ENCODE measurements at regions not wholly inside any gene's neighbourhood (a gene's known extent, or its start where the extent isn't known, plus 50 kb on each side); places are given as distances from the start of the nearest gene placed in this dataset.

DNA sequence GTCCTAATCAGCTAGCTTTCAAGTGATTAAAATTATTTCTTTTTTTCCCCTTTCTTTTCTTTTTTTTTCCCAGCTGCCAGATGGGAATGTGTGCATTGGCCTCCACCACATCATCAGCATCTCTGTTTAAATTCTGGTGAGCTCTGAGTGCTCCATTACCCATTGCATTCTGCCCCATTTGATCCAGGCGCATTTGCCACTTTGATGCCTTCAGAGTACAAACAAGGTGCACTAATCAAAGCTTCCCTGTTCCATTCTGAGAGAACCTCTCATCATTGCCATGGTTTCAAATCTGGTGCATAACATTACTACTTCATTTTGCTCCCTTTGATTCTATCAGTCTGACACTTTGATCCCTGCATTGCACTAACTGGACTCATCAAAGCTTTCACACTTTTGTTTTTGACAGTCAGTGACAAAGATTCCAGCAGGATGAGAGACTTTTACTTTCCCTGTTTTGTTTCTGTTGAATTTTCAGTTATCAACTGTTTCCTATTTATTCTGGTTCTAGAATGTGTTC lies 238.8 kb upstream of the PCDH10 start:
- no peak for DNase-seq

DNA sequence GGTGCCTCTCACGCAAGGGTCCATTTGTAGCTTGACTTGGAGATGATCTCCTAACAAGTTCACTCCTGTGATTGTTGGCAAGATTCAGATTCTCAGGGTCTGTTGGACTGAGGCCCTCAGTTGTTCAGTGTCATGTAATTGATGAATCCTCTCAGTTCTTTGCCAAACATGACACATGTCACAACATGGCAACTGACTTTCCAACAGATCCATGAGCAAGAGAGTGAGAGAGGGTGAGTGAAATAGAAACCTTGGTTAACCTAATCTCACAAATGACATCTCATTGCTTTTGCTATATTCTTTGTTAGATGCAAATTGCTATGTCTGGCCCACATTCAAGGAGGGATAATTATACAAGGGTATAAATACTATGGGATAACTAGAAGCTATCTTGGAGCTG lies 231.0 kb upstream of the PCDH10 start:
- no peak for DNase-seq

DNA sequence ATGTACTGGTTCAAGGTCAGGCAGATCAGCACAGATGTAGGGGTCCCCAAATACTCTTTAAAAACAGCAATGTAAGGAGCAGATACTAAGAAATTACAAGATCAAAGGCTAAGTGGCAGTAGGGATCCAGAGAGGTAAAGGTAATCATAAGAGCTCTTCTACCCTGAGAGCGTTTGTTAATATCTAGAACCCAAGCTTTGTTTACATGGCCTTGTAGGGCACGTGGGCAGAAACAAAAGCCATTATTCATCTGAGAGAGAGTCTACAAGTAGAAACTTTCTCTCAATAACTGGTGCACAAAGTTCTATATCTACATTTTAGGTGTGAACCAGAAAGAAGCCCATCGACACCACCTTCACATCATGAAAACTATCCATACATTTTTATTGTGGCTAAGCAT lies 225.6 kb upstream of the PCDH10 start:
- DNase-seq: no peak

DNA sequence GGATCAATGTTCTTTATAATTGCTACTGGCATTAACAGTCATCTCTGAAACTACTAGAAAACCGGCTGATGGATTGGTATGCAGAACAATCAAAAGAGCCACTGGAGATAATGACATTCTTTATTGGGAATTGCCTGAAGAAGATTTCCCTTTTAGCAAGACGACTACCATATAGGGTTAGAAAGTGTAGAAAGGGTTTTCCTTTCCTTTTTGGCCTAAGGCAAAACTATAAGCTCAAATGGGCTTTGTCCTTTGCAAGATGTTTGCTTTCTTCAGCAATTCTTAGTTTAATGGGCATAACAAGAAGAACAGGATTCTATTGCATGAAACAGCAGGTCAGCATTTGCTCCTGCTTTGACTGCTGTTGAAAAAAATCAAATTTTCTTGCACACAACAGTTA lies 214.2 kb upstream of the PCDH10 start:
- DNase-seq: no peak

GRCh38 chr4:132955146-132955545 lies 193.9 kb upstream of the PCDH10 start:
- no peak for DNase-seq

DNA sequence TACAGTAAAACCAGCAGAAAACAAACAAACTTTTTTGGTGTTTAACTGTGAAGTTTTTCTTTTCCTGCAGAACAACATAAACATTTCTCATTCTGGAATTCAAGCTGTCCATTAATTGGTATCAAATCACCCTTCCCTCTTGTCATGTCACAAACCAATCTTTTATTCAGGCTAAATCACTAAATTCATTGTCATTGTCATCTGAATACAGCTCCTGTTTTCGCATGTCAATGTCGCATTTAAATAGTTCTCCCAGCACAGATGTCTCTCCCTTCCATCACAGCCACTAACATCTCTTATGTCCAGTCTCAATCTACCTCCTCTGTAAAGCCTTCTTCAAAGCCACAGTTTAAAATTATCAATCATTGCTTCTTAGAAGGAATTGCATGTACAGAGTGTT lies 192.1 kb upstream of the PCDH10 start:
- no peak for DNase-seq

GRCh38 chr4:132958457-132959263 lies 190.4 kb upstream of the PCDH10 start:
- DNase-seq: no peak

GRCh38 chr4:132981611-132982010 lies 167.5 kb upstream of the PCDH10 start:
- no peak for DNase-seq

DNA sequence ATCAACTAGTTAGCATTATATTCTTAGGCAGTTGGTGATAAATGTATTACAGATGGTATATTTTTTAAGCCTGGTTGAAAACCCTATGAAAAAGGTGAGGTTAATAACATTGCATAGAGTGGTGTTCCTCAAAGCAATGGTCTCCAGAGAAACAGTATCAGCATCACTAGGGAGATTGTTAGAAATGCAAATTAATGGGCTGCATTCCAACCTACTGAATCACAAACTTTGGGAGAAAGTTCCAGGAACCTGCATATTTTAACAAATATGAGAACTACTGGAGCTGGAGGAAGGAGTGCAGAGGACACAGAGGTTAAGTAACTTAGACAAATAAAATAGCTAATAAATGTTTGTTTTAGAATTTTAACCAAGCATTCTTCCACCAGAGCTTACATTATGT lies 166.9 kb upstream of the PCDH10 start:
- DNase-seq: no peak

DNA sequence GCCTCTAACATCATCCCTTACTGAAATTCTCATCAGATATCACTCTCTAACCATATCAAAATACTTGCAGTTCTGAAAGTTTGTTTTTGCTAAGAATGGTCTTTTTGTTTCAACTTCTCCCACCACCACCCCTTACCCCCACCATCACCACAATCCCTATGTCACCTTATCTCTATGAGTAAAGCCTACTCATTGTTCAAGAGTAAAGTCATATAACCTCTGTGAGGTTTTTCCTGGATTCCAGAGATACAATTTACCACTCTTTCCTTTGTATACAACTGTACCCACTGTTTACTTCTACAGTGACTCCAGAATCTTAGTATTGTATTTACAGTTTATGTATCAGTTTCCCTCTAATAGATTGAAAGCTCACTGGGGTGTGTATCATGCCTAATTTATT lies 158.0 kb upstream of the PCDH10 start:
- no peak for DNase-seq

GRCh38 chr4:132992686-132993085 lies 156.4 kb upstream of the PCDH10 start:
- DNase-seq: no peak

- no peak for DNase-seq
Measured at GRCh38 chr4:132998585-132999230, 150.4 kb upstream of the PCDH10 start.

GRCh38 chr4:133000012-133000411 lies 149.1 kb upstream of the PCDH10 start:
- DNase-seq: no peak

- no peak for DNase-seq
Measured at GRCh38 chr4:133003169-133003568, 145.9 kb upstream of the PCDH10 start.

GRCh38 chr4:133014473-133015135 lies 134.5 kb upstream of the PCDH10 start:
- no peak for DNase-seq

DNA sequence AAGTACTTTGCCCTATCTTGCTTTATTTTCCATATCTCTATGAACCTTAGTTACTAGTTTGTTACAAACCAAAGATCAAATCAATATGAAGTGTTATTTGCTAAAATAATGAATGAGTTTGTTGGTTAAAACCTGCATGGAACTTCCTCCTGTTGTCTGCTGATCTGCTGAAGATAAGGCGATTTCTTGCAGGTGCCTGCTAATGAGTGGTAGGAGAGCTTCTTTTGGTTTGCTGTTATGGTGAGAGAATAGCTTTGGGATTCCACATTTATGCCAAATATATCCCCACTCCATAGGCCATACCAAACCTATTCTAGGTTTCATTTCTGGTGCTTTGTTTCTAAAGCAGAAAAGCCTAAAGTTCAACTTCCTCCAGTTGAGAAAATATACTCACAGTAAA lies 103.8 kb upstream of the PCDH10 start:
- no peak for DNase-seq

- DNase-seq: no peak
Measured at GRCh38 chr4:133046156-133046555, 102.9 kb upstream of the PCDH10 start.

DNA sequence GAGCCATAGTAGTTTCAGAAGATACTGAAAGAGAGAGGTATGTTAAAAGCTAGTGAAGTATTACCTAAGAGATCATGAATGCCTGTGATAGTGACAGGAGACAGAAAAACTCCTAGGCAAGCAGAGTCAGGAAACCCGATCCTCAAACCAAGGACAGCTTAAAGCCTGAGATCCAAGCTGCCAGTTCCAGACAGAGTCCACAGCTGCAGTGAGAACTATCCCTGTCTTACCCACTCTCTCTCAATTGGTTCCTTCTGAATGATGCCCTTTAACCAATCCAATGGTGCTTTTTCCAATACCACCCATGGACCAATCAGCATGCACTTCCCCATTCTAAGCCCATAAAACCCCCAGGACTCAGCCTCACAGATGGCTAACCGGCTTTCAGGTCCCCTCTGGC lies 90.4 kb upstream of the PCDH10 start:
- no peak for DNase-seq

DNA sequence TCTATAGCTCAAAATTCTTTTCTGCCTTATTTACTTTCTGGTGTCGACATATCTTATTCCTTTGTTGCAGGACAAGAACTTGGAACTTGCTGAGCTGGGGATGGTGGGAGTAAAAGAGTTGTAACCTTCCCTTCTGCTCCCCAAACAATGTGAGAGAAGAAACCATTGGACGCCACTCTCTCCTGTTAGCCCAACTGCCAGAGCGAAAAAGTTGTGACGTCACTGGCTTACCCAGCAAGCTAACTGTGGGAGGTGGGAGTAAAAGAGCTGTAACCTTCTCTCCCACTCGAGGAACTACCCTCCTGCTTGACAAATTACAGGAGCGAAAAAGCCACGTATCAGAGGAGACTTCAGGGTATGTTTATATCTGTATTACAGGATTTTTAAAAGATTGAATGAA lies 90.0 kb upstream of the PCDH10 start:
- DNase-seq: no peak

- no peak for DNase-seq
Measured at GRCh38 chr4:133062851-133063250, 86.2 kb upstream of the PCDH10 start.

- no peak for DNase-seq
Measured at GRCh38 chr4:133068083-133068482, 81.0 kb upstream of the PCDH10 start.

- DNase-seq: no peak
Measured at GRCh38 chr4:133081246-133081645, 67.8 kb upstream of the PCDH10 start.

DNA sequence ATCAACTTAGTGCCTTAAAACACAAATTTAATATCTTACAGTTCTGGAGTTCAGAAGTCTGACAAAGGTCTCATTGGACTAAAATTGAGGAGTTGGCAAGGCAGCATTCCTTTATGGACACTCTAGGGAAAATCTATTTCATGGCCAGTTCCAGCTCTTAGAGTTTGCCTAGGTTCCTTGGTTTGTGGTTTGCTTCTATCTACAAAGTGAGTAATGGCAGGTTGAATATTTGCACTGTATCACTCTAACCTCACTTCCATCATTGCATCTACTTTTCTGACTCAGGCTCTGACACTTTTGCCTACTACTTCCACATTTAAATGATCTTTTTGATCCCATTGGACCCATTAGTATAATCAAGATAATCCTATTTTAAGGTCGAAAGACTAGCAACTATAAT lies 64.7 kb upstream of the PCDH10 start:
- no peak for DNase-seq

DNA sequence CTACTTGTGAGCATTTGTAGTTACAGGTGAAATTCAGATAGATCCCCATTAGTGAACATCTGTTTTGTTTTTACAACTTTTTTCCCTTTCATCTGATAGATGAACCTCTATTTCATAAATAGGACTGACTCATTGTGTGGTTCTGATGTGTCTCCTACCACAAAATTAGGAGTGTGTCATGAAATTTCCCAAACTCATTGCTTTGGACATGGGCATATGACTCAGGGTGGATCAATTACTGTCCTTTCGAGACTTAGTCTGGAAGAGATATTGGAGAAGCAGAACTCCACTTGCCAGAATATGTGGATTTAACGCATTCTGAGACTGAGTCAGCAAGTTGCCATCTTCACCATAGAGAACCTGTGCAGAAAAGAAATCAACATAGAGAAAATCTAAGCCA lies 53.5 kb upstream of the PCDH10 start:
- DNase-seq: no peak

All from NCI-H774 (cell line).